Duodenal mucosa (tissue), 2 donors: ENCODE measurements at regions not wholly inside any gene's neighbourhood (a gene's known extent, or its start where the extent isn't known, plus 50 kb on each side); places are given as distances from the start of the nearest gene placed in this dataset.
"Not testable (repeated sequence)": the region's sequence is repeated elsewhere in the genome, so short reads cannot be mapped to it uniquely, and the experiment has no call there.

ENCODE experiments used
- H3K27ac ChIP-seq: one replicate; pipeline ENCODE4 v1.7.0; 2013; ENCODE audit warnings: low read depth, low read length
- H3K27me3 ChIP-seq, 2 donors: one replicate each; pipeline ENCODE4 v1.7.0; 2013; ENCODE audit warnings: low read length in 2 of 2, control low read depth in 1 of 2; ENCODE audit not compliant: insufficient read depth in 2 of 2, control insufficient read depth in 1 of 2
- H3K36me3 ChIP-seq, 2 donors: one replicate each; pipeline ENCODE4 v1.7.0; 2013; ENCODE audit warnings: low read length in 2 of 2, control low read depth in 1 of 2; ENCODE audit not compliant: insufficient read depth in 2 of 2, control insufficient read depth in 1 of 2
- H3K4me1 ChIP-seq, 2 donors: one replicate each; pipeline ENCODE4 v1.7.0; 2013; ENCODE audit warnings: low read length in 2 of 2, control low read depth in 1 of 2; ENCODE audit not compliant: insufficient read depth in 2 of 2, control insufficient read depth in 1 of 2
- H3K4me3 ChIP-seq, 2 donors: one replicate each; pipeline ENCODE4 v1.7.0; 2013; ENCODE audit warnings: low read length in 2 of 2, low read depth in 1 of 2
- H3K9ac ChIP-seq, 2 donors: one replicate each; pipeline ENCODE4 v1.7.0; 2013; ENCODE audit warnings: low read length in 2 of 2, low read depth in 1 of 2
- H3K9me3 ChIP-seq, 2 donors: one replicate each; pipeline ENCODE4 v1.7.0; 2013; ENCODE audit warnings: low read length in 2 of 2, control low read depth in 1 of 2; ENCODE audit not compliant: control insufficient read depth in 1 of 2

DNA sequence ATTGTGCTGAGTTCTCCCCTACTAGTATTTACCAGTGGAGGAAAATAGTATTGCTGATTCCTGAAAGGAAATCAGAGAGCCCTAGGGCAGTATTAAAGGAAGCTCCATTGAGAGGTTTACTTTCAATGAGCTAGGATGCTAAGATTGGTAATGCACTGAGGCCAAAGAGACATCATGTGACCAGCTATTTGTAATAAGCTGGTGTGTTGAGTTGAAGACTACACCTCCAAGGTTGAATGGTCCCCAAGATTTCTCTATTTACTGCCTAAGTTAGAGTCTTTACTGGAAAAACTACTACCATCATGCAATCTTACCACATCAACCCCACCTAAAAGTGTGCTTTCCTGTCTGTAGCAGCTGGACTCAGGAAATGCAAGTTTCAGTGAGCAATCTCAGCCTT is 151.5 kb upstream of the GJE1 start:
- Histone ChIP-seq H3K27me3 (no peaks in the 10 kb centered on the region), H3K9ac (no peak overlapping the region), H3K4me3 (no peak overlapping the region), H3K36me3 (no peaks in the 10 kb centered on the region), H3K4me1 (no peaks in the 10 kb centered on the region), H3K27ac (no peak overlapping the region), H3K9me3 (no peaks in the 10 kb centered on the region)

DNA sequence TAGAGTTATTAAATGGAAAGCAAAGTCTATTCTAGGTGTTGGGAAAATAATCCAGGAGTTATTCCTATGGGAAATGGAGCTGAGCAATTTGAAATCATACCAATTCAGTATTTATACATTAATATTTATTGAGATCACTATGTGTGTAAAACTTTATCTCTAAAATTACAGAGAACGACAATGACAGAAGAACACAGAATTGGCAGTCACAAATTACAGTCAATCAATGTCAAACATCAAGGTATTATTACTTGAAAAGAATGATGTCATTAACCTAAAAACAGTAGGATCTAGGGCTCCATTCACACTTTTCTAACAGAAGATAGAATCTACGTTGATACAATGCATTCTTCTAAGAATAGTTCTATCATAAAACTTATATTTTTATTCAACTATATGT is 154.9 kb upstream of the GJE1 start:
- H3K36me3 ChIP-seq: no peaks in the 10 kb centered on the region
- no peaks in the 10 kb centered on the region for H3K9me3 ChIP-seq
- H3K27me3 ChIP-seq: no peaks in the 10 kb centered on the region
- no peak overlapping the region for H3K4me3 ChIP-seq
- H3K27ac ChIP-seq: no peak overlapping the region
- H3K9ac ChIP-seq: no peak overlapping the region
- no peaks in the 10 kb centered on the region for H3K4me1 ChIP-seq

DNA sequence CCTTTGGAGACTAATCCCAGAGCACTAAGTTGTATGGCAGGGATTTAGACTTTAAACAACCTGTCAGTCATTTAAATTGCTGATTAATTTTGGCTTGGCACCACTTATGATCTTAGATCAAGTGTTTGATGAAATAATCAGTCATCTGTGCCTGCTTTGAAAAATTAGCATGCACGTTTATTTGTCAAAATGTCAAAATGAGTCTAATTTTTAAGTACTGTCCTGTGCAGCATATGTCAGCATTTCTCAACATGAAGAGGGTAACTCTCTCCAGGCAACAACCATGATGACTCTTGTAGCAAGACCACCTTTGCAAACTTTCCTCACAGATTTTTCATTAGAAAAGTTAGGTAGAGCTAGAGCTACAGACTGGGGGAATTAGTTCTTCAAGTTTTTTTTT is 155.7 kb upstream of the GJE1 start:
- Histone ChIP-seq H3K4me3 (no peak overlapping the region), H3K27ac (no peak overlapping the region), H3K9ac (no peak overlapping the region), H3K4me1 (no peaks in the 10 kb centered on the region), H3K36me3 (no peaks in the 10 kb centered on the region), H3K27me3 (no peaks in the 10 kb centered on the region), H3K9me3 (no peaks in the 10 kb centered on the region)

DNA sequence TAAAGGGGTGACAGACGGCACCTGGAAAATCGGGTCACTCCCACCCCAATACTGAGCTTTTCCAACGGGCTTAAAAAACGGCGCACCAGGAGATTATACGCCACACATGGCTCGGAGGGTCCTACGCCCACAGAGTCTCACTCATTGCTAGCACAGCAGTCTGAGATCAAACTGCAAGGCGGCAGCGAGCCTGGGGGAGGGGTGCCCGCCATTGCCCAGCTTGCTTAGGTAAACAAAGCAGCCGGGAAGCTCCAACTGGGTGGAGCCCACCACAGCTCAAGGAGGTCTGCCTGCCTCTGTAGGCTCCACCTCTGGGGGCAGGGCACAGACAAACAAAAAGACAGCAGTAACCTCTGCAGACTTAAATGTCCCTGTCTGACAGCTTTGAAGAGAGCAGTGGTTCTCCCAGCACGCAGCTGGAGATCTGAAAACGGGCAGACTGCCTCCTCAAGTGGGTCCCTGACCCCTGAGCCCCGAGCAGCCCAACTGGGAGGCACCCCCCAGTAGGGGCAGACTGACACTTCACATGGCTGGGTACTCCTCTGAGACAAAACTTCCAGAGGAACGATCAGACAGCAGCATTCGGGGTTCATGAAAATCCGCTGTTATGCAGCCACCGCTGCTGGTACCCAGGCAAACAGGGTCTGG is 162.8 kb upstream of the GJE1 start:
- not testable (repeated sequence) for H3K9me3 ChIP-seq, H3K27me3 ChIP-seq, H3K4me1 ChIP-seq, H3K9ac ChIP-seq, H3K36me3 ChIP-seq, H3K27ac ChIP-seq, H3K4me3 ChIP-seq

DNA sequence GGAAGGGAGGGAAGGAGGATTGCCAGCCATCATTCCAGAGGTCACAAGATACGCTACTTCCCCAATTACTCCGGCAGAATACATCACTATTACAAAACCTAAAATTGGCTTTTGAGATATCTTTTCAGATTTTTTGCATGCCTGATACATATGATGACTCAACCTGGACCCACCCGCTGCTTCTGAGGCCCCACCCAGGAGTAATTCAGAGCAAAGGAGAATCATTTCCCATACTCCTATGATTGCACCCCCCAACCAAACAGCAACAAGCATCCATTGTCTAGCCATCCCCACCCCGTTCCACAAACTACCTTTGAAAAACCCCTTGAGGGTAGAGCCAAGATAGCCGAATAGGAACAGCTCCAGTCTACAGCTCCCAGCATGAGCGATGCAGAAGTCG is 163.5 kb upstream of the GJE1 start:
- Histone ChIP-seq H3K4me1 (no peaks in the 10 kb centered on the region), H3K27ac (no peak overlapping the region), H3K9ac (no peak overlapping the region), H3K9me3 (no peaks in the 10 kb centered on the region), H3K4me3 (no peak overlapping the region), H3K36me3 (no peaks in the 10 kb centered on the region), H3K27me3 (no peaks in the 10 kb centered on the region)

DNA sequence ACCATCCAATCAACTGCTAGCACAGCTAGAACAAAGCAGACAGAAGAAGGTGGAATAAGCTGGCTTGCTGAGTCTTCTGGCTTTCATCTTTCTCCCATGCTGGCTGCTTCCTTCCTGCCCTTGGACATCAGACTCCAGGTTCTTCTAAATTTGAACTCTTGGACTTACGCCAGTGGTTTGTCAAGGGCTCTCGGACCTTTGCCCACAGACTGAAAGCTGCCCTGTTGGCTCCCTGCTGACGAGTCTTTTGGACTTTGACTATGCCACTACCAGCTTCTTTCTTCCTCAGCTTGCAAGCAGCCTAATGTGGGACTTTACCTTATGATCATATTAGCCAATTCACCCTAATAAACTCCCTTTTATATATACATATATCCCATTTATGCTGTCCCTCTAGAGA is 164.1 kb upstream of the GJE1 start:
- H3K4me3 ChIP-seq: no peak overlapping the region
- H3K27ac ChIP-seq: no peak overlapping the region

DNA sequence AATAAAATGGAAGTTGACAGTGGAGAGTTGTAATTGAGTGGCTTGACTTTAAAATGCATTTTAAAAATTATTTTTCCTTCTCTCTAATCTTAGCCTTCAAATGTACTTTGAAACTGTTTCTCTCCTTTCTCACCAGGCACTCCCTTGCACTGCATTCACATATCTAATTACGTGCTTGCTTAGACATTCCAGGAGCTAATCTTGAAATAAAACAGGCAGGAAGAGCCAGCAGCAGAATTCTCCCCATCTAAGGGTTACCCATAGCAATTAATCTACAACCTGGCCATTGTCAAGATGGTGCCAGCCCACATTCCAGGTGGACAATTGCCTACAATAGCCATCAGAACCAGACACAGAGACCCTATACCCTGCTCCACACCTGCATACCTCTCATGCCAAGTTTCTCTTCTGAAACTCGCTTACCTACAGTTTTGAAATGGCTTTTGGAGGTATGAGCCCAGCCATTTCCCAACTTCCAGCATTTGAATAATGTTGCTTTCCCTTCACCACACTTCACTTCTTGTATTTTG is 167.6 kb upstream of the GJE1 start:
- Histone ChIP-seq H3K4me3 (no peak overlapping the region), H3K27ac (no peak overlapping the region), H3K36me3 (no peaks in the 10 kb centered on the region), H3K4me1 (no peaks in the 10 kb centered on the region), H3K27me3 (no peaks in the 10 kb centered on the region), H3K9me3 (no peaks in the 10 kb centered on the region), H3K9ac (no peak overlapping the region)

More for the DNA sequence above, 164.1 kb upstream of the GJE1 start:
- Histone ChIP-seq H3K9me3 (no peaks in the 10 kb centered on the region), H3K27me3 (no peaks in the 10 kb centered on the region), H3K36me3 (no peaks in the 10 kb centered on the region), H3K4me1 (no peaks in the 10 kb centered on the region), H3K9ac (no peak overlapping the region)

DNA sequence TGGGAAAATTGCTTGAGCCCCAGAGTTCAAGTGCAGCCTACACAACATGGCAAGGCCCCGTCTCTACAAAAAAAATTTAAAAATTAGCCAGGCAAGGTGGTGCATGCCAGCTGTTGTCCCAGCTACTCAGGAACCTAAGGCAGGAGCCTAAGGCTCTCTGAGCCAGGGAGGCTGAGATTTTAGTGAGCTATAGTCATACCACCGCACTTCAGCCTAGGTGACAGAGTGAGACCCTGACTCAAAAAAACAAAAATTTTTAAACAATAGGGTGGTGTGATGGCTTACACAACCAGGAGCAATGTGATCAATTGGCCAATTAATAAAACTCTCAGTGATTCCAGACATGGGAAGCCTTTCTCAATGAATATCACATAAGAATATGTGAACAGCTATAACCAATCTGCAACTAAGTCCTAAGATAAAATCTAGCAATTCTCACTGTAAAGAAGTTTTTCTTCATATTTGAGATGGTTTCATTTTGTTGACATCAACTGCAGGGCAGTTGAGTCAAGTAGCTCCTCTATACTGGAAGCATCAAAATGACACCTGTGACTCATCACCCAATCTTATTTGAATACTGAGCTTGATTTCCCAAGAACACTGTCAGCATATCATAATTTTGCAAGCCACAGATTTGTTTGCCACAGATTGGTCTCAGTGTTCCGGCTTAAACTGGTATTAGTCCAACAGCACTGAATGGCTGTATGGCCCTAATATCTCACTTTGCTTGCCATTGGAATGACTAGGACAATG is 169.0 kb upstream of the GJE1 start:
- Histone ChIP-seq H3K4me1 (no peaks in the 10 kb centered on the region), H3K27ac (no peak overlapping the region), H3K4me3 (no peak overlapping the region), H3K27me3 (no peaks in the 10 kb centered on the region), H3K9ac (no peak overlapping the region), H3K36me3 (no peaks in the 10 kb centered on the region), H3K9me3 (no peaks in the 10 kb centered on the region)

DNA sequence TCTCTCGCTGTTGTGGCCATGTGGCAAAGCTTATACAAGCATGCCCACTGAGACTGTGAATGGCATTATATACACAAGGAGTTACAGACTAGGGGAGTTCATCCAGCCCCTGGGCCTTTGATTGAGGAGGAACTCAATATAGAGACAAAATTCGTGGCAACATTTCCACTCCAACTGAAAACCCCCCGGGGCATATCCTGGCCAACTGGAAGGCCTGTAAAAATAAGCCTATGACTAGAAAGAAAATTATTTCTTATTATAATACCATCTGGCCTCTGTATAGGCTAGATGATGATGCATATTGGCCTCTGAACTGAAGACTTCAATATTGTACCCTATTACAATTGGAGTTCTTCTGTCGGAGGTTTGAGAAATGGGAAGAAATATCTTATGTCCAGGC is 175.5 kb upstream of the GJE1 start:
- Histone ChIP-seq H3K36me3 (no peaks in the 10 kb centered on the region), H3K9me3 (peaks cover 7 to 11% of the 10 kb centered on the region in 2 donors), H3K9ac (no peak overlapping the region), H3K4me3 (no peak overlapping the region), H3K27ac (no peak overlapping the region), H3K27me3 (no peaks in the 10 kb centered on the region), H3K4me1 (no peaks in the 10 kb centered on the region)

DNA sequence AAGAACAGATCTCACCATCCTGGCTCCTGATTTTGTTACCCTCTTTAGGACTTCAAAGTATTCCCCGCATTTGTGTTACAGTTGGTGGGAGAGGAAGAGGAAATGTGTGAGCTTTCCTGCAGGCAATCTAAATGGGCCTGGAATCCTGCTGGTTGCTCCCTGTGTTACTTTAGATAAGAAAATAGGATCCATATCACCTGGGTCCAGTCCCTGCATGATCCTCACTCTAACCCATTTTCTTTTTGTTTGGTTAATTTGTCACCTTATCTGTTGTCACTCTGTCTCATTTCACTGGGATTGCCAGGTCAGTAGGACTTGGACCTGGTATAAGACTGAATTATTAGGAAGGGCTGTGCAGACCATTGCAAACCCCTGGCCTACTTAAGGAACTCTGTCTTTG is 175.9 kb upstream of the GJE1 start:
- Histone ChIP-seq H3K4me1 (no peaks in the 10 kb centered on the region), H3K4me3 (no peak overlapping the region), H3K36me3 (no peaks in the 10 kb centered on the region), H3K9ac (no peak overlapping the region), H3K9me3 (peaks cover 7 to 11% of the 10 kb centered on the region in 2 donors), H3K27ac (no peak overlapping the region), H3K27me3 (no peaks in the 10 kb centered on the region)
